A673 (cell line): ENCODE measurements at regions not wholly inside any gene's neighbourhood (a gene's known extent, or its start where the extent isn't known, plus 50 kb on each side); places are given as distances from the start of the nearest gene placed in this dataset.

Experiments
- EZH2 ChIP-seq: fragments of 200-600 bp; sonication (generic); IDR thresholded peaks from 2 replicates; pipeline ENCODE4 v1.6.1; 2017; ENCODE audit warnings: borderline replicate concordance, low read depth, mild to moderate bottlenecking, mixed read lengths, antibody characterized with exemption, low read length; ENCODE audit not compliant: poor library complexity, severe bottlenecking
- TF ChIP-seq, protein P1 (sequence below): fragments of 300-800, 200-600 bp; sonication (generic); conservative IDR thresholded peaks from 2 replicates; pipeline ENCODE4 v1.5.1; 2017; ENCODE audit warnings: low read depth, mild to moderate bottlenecking, antibody characterized with exemption, low read length, moderate library complexity, mixed read lengths

DNA sequence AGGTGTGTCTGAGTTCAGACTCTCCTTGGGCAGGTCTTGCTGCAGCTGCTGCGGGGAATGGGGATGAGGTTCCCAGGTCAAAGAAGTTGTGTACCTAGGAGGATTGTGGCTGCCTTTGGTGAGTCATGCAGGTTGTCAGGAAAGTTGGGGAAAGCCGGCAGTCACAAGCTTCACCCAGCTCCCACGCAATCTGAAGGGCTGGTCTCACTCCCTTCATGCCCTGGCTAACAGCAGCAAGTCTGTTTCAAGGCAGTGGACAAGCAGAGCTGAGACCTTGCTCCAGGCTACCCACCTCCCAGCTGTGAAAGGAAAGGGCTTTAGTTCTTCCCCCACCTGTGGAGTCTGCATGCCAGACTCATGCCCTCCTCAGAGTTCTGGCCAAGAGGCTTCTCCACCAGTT lies 287.2 kb downstream of the DTHD1 start:
- TF ChIP-seq, protein P1, sequence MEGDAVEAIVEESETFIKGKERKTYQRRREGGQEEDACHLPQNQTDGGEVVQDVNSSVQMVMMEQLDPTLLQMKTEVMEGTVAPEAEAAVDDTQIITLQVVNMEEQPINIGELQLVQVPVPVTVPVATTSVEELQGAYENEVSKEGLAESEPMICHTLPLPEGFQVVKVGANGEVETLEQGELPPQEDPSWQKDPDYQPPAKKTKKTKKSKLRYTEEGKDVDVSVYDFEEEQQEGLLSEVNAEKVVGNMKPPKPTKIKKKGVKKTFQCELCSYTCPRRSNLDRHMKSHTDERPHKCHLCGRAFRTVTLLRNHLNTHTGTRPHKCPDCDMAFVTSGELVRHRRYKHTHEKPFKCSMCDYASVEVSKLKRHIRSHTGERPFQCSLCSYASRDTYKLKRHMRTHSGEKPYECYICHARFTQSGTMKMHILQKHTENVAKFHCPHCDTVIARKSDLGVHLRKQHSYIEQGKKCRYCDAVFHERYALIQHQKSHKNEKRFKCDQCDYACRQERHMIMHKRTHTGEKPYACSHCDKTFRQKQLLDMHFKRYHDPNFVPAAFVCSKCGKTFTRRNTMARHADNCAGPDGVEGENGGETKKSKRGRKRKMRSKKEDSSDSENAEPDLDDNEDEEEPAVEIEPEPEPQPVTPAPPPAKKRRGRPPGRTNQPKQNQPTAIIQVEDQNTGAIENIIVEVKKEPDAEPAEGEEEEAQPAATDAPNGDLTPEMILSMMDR = no peak
- TF ChIP-seq EZH2 = no peak
